IMR-90 (cell line): ENCODE measurements at regions not wholly inside any gene's neighbourhood (a gene's known extent, or its start where the extent isn't known, plus 50 kb on each side); places are given as distances from the start of the nearest gene placed in this dataset.

ENCODE experiments used
- ATAC-seq: fragments of 200-7000 bp; cut with Tn5 transposase; 2 replicates; pipeline ENCODE4 v1.9.1; 2020; ENCODE audit warnings: low read depth, mild to moderate bottlenecking, moderate library complexity
- BruUV-seq: library from RNA; stranded (reverse); fragments of 400-500 nt; replicated peaks from 2 replicates; lab custom pipeline; 2021; lab: Mats Ljungman, UMichigan
- CTCF ChIA-PET: fragments of 300-600 bp; formaldehyde crosslinking; extraction: SDS; loops from one replicate; lab custom pipeline; 2021; ENCODE audit warnings: antibody characterized with exemption; lab: Yijun Ruan, JAX
- POLR2A ChIA-PET: fragments of 300-600 bp; sonication (Branson Sonifier 250); formaldehyde crosslinking; loops from one replicate; lab custom pipeline; 2022; ENCODE audit warnings: antibody characterized with exemption; ENCODE audit not compliant: unreplicated experiment; lab: Charles Lee
- DNase-seq: peaks from one replicate; pipeline ENCODE4 v3.0.0; 2013
- H2AFZ ChIP-seq: replicated peaks from 2 replicates; pipeline ENCODE3; 2013; ENCODE audit warnings: low read length, mild to moderate bottlenecking; ENCODE audit not compliant: poor library complexity
- H2AK5ac ChIP-seq: 2 replicates; pipeline ENCODE4 v1.6.1; 2013; ENCODE audit warnings: low read depth, low read length, inconsistent platforms
- H2AK9ac ChIP-seq: replicated peaks from 2 replicates; pipeline ENCODE3; 2013; ENCODE audit warnings: mild to moderate bottlenecking, low read depth, low read length, moderate library complexity; ENCODE audit not compliant: poor library complexity
- H2BK120ac ChIP-seq: 2 replicates; pipeline ENCODE4 v1.6.1; 2013; ENCODE audit warnings: low read depth, low read length, inconsistent platforms
- H2BK15ac ChIP-seq: 3 replicates; pipeline ENCODE4 v1.6.1; 2013; ENCODE audit warnings: low read depth, low read length, inconsistent platforms
- H2BK20ac ChIP-seq: 2 replicates; pipeline ENCODE4 v1.6.1; 2013; ENCODE audit warnings: low read depth, mild to moderate bottlenecking, inconsistent platforms, low read length, moderate library complexity
- H2BK5ac ChIP-seq: 2 replicates; pipeline ENCODE4 v1.6.1; 2013; ENCODE audit warnings: mild to moderate bottlenecking, low read depth, low read length, inconsistent platforms; ENCODE audit not compliant: poor library complexity, severe bottlenecking
- H3K14ac ChIP-seq: replicated peaks from 2 replicates; pipeline ENCODE4 v1.6.1; 2013; ENCODE audit warnings: low read depth, low read length, inconsistent platforms
- H3K18ac ChIP-seq: 2 replicates; pipeline ENCODE4 v1.6.1; 2013; ENCODE audit warnings: low read depth, low read length, control low read depth
- H3K23ac ChIP-seq: 2 replicates; pipeline ENCODE4 v1.6.1; 2013; ENCODE audit warnings: low read depth, low read length, inconsistent platforms
- H3K27ac ChIP-seq: 2 replicates; pipeline ENCODE4 v1.5.1; 2013; ENCODE audit warnings: mild to moderate bottlenecking, control low read depth, low read length; ENCODE audit not compliant: insufficient read depth
- H3K27me3 ChIP-seq: 2 replicates; pipeline ENCODE4 v1.6.1; 2013; ENCODE audit warnings: low read length; ENCODE audit not compliant: control insufficient read depth, insufficient read depth
- H3K36me3 ChIP-seq: 2 replicates; pipeline ENCODE4 v1.6.1; 2013; ENCODE audit warnings: low read length, mixed read lengths; ENCODE audit not compliant: control insufficient read depth, insufficient read depth
- H3K4ac ChIP-seq: 2 replicates; pipeline ENCODE4 v1.6.1; 2013; ENCODE audit warnings: low read depth, low read length, inconsistent platforms
- H3K4me1 ChIP-seq: 2 replicates; pipeline ENCODE4 v1.6.1; 2013; ENCODE audit warnings: low read length, mixed read lengths; ENCODE audit not compliant: control insufficient read depth, insufficient read depth
- H3K4me2 ChIP-seq: 2 replicates; pipeline ENCODE4 v1.6.1; 2013; ENCODE audit warnings: low read depth, mild to moderate bottlenecking, control low read depth, low read length, moderate library complexity
- H3K4me3 ChIP-seq: 2 replicates; pipeline ENCODE4 v1.5.1; 2013; ENCODE audit warnings: low read depth, mild to moderate bottlenecking, control low read depth, low read length, moderate library complexity; ENCODE audit not compliant: insufficient read depth
- H3K56ac ChIP-seq: 2 replicates; pipeline ENCODE4 v1.6.1; 2013; ENCODE audit warnings: low read length, inconsistent platforms; ENCODE audit not compliant: insufficient read depth; ENCODE audit errors: extremely low read depth
- H3K79me1 ChIP-seq, 2 experiments: 2 replicates each; pipeline ENCODE4 v1.6.1; 2013; ENCODE audit warnings: low read length in 2 of 2, inconsistent platforms in 1 of 2, low read depth in 1 of 2
- H3K9ac ChIP-seq: 2 replicates; pipeline ENCODE4 v1.6.1; 2013; ENCODE audit warnings: low read depth, low read length, control low read depth
- H3K9me1 ChIP-seq: 2 replicates; pipeline ENCODE4 v1.6.1; 2013; ENCODE audit warnings: low read length, inconsistent platforms; ENCODE audit not compliant: insufficient read depth
- H3K9me3 ChIP-seq: 2 replicates; pipeline ENCODE4 v1.6.1; 2013; ENCODE audit warnings: low read length; ENCODE audit not compliant: control insufficient read depth, insufficient read depth
- H4K20me1 ChIP-seq: 2 replicates; pipeline ENCODE4 v1.6.1; 2013; ENCODE audit warnings: low read length, inconsistent platforms; ENCODE audit not compliant: insufficient read depth
- H4K5ac ChIP-seq: 2 replicates; pipeline ENCODE4 v1.6.1; 2013; ENCODE audit warnings: mild to moderate bottlenecking, low read depth, low read length, control low read depth
- H4K8ac ChIP-seq, 2 experiments: 2 replicates each; pipeline ENCODE4 v1.6.1; 2013; ENCODE audit warnings: low read depth in 2 of 2, low read length in 2 of 2, control low read depth in 1 of 2, inconsistent platforms in 1 of 2
- H4K91ac ChIP-seq: 2 replicates; pipeline ENCODE4 v1.6.1; 2013; ENCODE audit warnings: low read depth, low read length, inconsistent platforms; ENCODE audit not compliant: insufficient read depth
- BHLHE40 ChIP-seq: fragments of 150-350 bp; IDR thresholded peaks from 2 replicates; pipeline ENCODE4 v1.6.1; 2016; ENCODE audit warnings: mild to moderate bottlenecking, low read depth, low read length
- CEBPB ChIP-seq: IDR thresholded peaks from 2 replicates; pipeline ENCODE4 v1.6.1; 2012; ENCODE audit warnings: low read depth, low read length, improper control_type of control experiment
- CHD1 ChIP-seq: IDR thresholded peaks from 2 replicates; pipeline ENCODE4 v1.6.1; 2012; ENCODE audit warnings: low read depth, low read length, improper control_type of control experiment
- CTCF ChIP-seq: conservative IDR thresholded peaks from 2 replicates; pipeline ENCODE4 v1.5.1; 2012; ENCODE audit warnings: mild to moderate bottlenecking, low read depth, low read length, improper control_type of control experiment
- ELK1 ChIP-seq: fragments of 150-350 bp; IDR thresholded peaks from 2 replicates; pipeline ENCODE4 v1.6.1; 2016; ENCODE audit warnings: low read depth, mild to moderate bottlenecking, low read length, moderate library complexity, borderline replicate concordance
- FOS ChIP-seq: fragments of 150-350 bp; IDR thresholded peaks from 2 replicates; pipeline ENCODE4 v1.6.1; 2016; ENCODE audit warnings: low read depth, low read length
- MAFK ChIP-seq: IDR thresholded peaks from 2 replicates; pipeline ENCODE4 v1.6.1; 2012; ENCODE audit warnings: low read depth, low read length, improper control_type of control experiment
- MAZ ChIP-seq: IDR thresholded peaks from 2 replicates; pipeline ENCODE4 v1.6.1; 2012; ENCODE audit warnings: low read depth, mild to moderate bottlenecking, low read length, improper control_type of control experiment, moderate library complexity, borderline replicate concordance
- MXI1 ChIP-seq: IDR thresholded peaks from 2 replicates; pipeline ENCODE4 v1.6.1; 2012; ENCODE audit warnings: low read depth, mild to moderate bottlenecking, low read length, moderate library complexity, borderline replicate concordance
- NFE2L2 ChIP-seq: fragments of 150-350 bp; IDR thresholded peaks from 2 replicates; pipeline ENCODE4 v1.6.1; 2016; ENCODE audit warnings: low read depth, mild to moderate bottlenecking, low read length
- POLR2A ChIP-seq: IDR thresholded peaks from 2 replicates; pipeline ENCODE4 v1.6.1; 2012; ENCODE audit warnings: mild to moderate bottlenecking, low read depth, low read length
- RAD21 ChIP-seq: IDR thresholded peaks from 2 replicates; pipeline ENCODE4 v1.6.1; 2012; ENCODE audit warnings: low read length, improper control_type of control experiment
- RCOR1 ChIP-seq: IDR thresholded peaks from 2 replicates; pipeline ENCODE4 v1.6.1; 2012; ENCODE audit warnings: mild to moderate bottlenecking, low read length, improper control_type of control experiment; ENCODE audit not compliant: insufficient replicate concordance
- RFX5 ChIP-seq: IDR thresholded peaks from 2 replicates; pipeline ENCODE4 v1.8.0; 2012; ENCODE audit warnings: low read depth, mild to moderate bottlenecking, low read length, moderate library complexity
- SMC3 ChIP-seq: fragments of 150-350 bp; IDR thresholded peaks from 2 replicates; pipeline ENCODE4 v1.6.1; 2016; ENCODE audit warnings: low read depth, mild to moderate bottlenecking, antibody characterized with exemption, low read length, moderate library complexity
- WGBS, 2 experiments: methylation state at CpG; one replicate each; pipeline versions ENCODE4 v1.1.5 to v1.1.7; 2013; ENCODE audit warnings: missing lambda C conversion rate in 2 of 2; ENCODE audit not compliant: insufficient read length in 1 of 2; ENCODE audit errors: extremely low coverage in 2 of 2; 5-methylcytosine and 5-hydroxymethylcytosine counted together
- dilution Hi-C: fragments of 300-500 bp; cut with HindIII; formaldehyde crosslinking; loops from one replicate; pipeline ENCODE4 v1.14.3; 2018; ENCODE audit warnings: low sequenced_read_pairs; ENCODE audit not compliant: unreplicated experiment
- in situ Hi-C: fragments of 300-500 bp; cut with MboI; formaldehyde crosslinking; loops from 3 replicates; pipeline ENCODE4 v1.14.3; 2019; ENCODE audit warnings: low sequenced_read_pairs, inconsistent platforms, mixed read lengths
- intact Hi-C: fragments of 100-400 bp; cut with micrococcal nuclease; formaldehyde crosslinking; loops from 2 replicates; pipeline ENCODE4 v1.10.0; 2022

- no peak overlapping the region for H2BK120ac ChIP-seq
- in situ Hi-C loops, result no loop called here
- no peak overlapping the region for H3K4me3 ChIP-seq
- H2BK15ac ChIP-seq, result no peak overlapping the region
- no peak overlapping the region for H3K4ac ChIP-seq
- dilution Hi-C loops, result no loop called here
- H3K79me1 ChIP-seq, result no peaks in the 10 kb centered on the region
- ChIA-PET CTCF (no interaction called here), POLR2A (no interaction called here)
- H3K27me3 ChIP-seq, result no peaks in the 10 kb centered on the region
- TF ChIP-seq RAD21 (no peak), RCOR1 (no peak), CHD1 (no peak), RFX5 (no peak), ELK1 (no peak), SMC3 (no peak), MXI1 (no peak), FOS (no peak), MAZ (no peak), CTCF (no peak), BHLHE40 (no peak), CEBPB (no peak), NFE2L2 (no peak), MAFK (no peak), POLR2A (no peak)
- WGBS, 2 experiments, result 60% methylated on average over 1 of the region's 4 CpGs; no CpG with 5 or more reads in 1 of the 2 experiments
- H3K27ac ChIP-seq, result no peak overlapping the region
- H3K18ac ChIP-seq, result no peak overlapping the region
- no TSS peak for BruUV-seq
- no peak for ATAC-seq
- H3K14ac ChIP-seq, result no peak overlapping the region
- intact Hi-C loops, result no loop called here
- H3K9me1 ChIP-seq, result no peaks in the 10 kb centered on the region
- no peak overlapping the region for H2BK20ac ChIP-seq
- H3K9ac ChIP-seq, result no peak overlapping the region
- no peak overlapping the region for H2AK5ac ChIP-seq
- H4K91ac ChIP-seq, result no peak overlapping the region
- no peak for DNase-seq
- no peak overlapping the region for H2AK9ac ChIP-seq
- no peaks in the 10 kb centered on the region for H3K9me3 ChIP-seq
- no peak overlapping the region for H3K56ac ChIP-seq
- H3K23ac ChIP-seq, result no peak overlapping the region
- no peaks in the 10 kb centered on the region for H4K20me1 ChIP-seq
- no peaks in the 10 kb centered on the region for H3K4me1 ChIP-seq
- H3K36me3 ChIP-seq, result no peaks in the 10 kb centered on the region
- no peak overlapping the region for H4K8ac ChIP-seq
- no peak overlapping the region for H2BK5ac ChIP-seq
- H2AFZ ChIP-seq, result no peak overlapping the region
- no peak overlapping the region for H3K4me2 ChIP-seq
- H4K5ac ChIP-seq, result no peak overlapping the region
Measured at GRCh38 chr4:57371671-57372070, 261.5 kb upstream of the IGFBP7 start.
